GM19395 (cell line): ENCODE measurements at regions not wholly inside any gene's neighbourhood (a gene's known extent, or its start where the extent isn't known, plus 50 kb on each side); places are given as distances from the start of the nearest gene placed in this dataset.

Experiments used
- ATAC-seq: cut with Tn5 transposase; IDR thresholded peaks from one replicate; pipeline ENCODE4 v1.9.1; 2021; ENCODE audit warnings: mild to moderate bottlenecking, moderate library complexity; ENCODE audit not compliant: unreplicated experiment

GRCh38 chr18:41756141-41756540 is 198.9 kb upstream of the PIK3C3 start:
- ATAC-seq, result no peak

GRCh38 chr18:41754332-41754731 is 200.7 kb upstream of the PIK3C3 start:
- no peak for ATAC-seq

- no peak for ATAC-seq
These were observed 201.2 kb upstream of the PIK3C3 start for GRCh38 chr18:41753826-41754225.

- ATAC-seq, result no peak
These were observed 202.2 kb upstream of the PIK3C3 start for GRCh38 chr18:41752826-41753225.

GRCh38 chr18:41751652-41752051 is 203.4 kb upstream of the PIK3C3 start:
- ATAC-seq, result no peak

GRCh38 chr18:41751161-41751560 is 203.9 kb upstream of the PIK3C3 start:
- no peak for ATAC-seq

- ATAC-seq, result no peak
These were observed 207.3 kb upstream of the PIK3C3 start for GRCh38 chr18:41747723-41748242.

GRCh38 chr18:41745166-41746049 is 209.6 kb upstream of the PIK3C3 start:
- ATAC-seq, result peak; percentile 62

- no peak for ATAC-seq
These were observed 210.5 kb upstream of the PIK3C3 start for GRCh38 chr18:41744421-41745030.

GRCh38 chr18:41737218-41737617 is 217.8 kb upstream of the PIK3C3 start:
- no peak for ATAC-seq

GRCh38 chr18:41734917-41735316 is 220.1 kb upstream of the PIK3C3 start:
- ATAC-seq, result no peak

GRCh38 chr18:41732356-41732755 is 222.7 kb upstream of the PIK3C3 start:
- ATAC-seq, result no peak

GRCh38 chr18:41731884-41732283 is 223.2 kb upstream of the PIK3C3 start:
- ATAC-seq, result no peak

GRCh38 chr18:41724195-41724594 is 230.8 kb upstream of the PIK3C3 start:
- ATAC-seq, result no peak

GRCh38 chr18:41721103-41721790 is 233.8 kb upstream of the PIK3C3 start:
- ATAC-seq, result no peak

GRCh38 chr18:41720226-41720625 is 234.8 kb upstream of the PIK3C3 start:
- no peak for ATAC-seq

GRCh38 chr18:41719808-41720207 is 235.2 kb upstream of the PIK3C3 start:
- no peak for ATAC-seq

- no peak for ATAC-seq
These were observed 240.2 kb upstream of the PIK3C3 start for GRCh38 chr18:41714872-41715271.

GRCh38 chr18:41713969-41714825 is 240.8 kb upstream of the PIK3C3 start:
- ATAC-seq, result no peak

- ATAC-seq, result no peak
These were observed 248.7 kb upstream of the PIK3C3 start for GRCh38 chr18:41706301-41706700.
